SK-N-SH treated with all-trans-retinoic acid at 6 μM for 48 hours (cell line): ENCODE measurements at regions not wholly inside any gene's neighbourhood (a gene's known extent, or its start where the extent isn't known, plus 50 kb on each side); places are given as distances from the start of the nearest gene placed in this dataset.
"Not testable (repeated sequence)": the region's sequence is repeated elsewhere in the genome, so short reads cannot be mapped to it uniquely, and the experiment has no call there.

ENCODE experiments used
- ATAC-seq: fragments of 200-7000 bp; cut with Tn5 transposase; 3 replicates; pipeline ENCODE4 v1.9.1; 2020; ENCODE audit warnings: mild to moderate bottlenecking, moderate library complexity
- ARNTL ChIP-seq: fragments of 450-650 bp; formaldehyde crosslinking; IDR thresholded peaks from 2 replicates; pipeline ENCODE4 v1.5.0; 2020; ENCODE audit warnings: low read depth, mild to moderate bottlenecking, moderate library complexity, borderline replicate concordance
- BACH2 ChIP-seq: fragments of 250-450 bp; sonication (Bioruptor Pico); IDR thresholded peaks from 2 replicates; pipeline ENCODE4 v1.9.0; 2021; ENCODE audit warnings: mild to moderate bottlenecking, borderline replicate concordance
- CREB5 ChIP-seq: fragments of 250-450 bp; sonication (Bioruptor Pico); IDR thresholded peaks from 2 replicates; pipeline ENCODE4 v1.5.1; 2020; ENCODE audit warnings: low read depth, mild to moderate bottlenecking, moderate library complexity
- CSDC2 ChIP-seq: fragments of 250-450 bp; sonication (Bioruptor Pico); IDR thresholded peaks from 2 replicates; pipeline ENCODE4 v1.5.0; 2020; ENCODE audit warnings: mild to moderate bottlenecking, moderate library complexity
- ESRRG ChIP-seq: fragments of 250-450 bp; sonication (Bioruptor Pico); IDR thresholded peaks from 2 replicates; pipeline ENCODE4 v1.6.1; 2021; ENCODE audit warnings: mild to moderate bottlenecking
- GLIS3 ChIP-seq: fragments of 250-450 bp; sonication (Bioruptor Pico); IDR thresholded peaks from 2 replicates; pipeline ENCODE4 v1.5.0; 2020; ENCODE audit warnings: mild to moderate bottlenecking, moderate library complexity
- ISL1 ChIP-seq: fragments of 250-450 bp; sonication (Bioruptor Pico); IDR thresholded peaks from 2 replicates; pipeline ENCODE4 v2.1.2; 2022; ENCODE audit warnings: mild to moderate bottlenecking, moderate library complexity
- OSR1 ChIP-seq: fragments of 250-450 bp; sonication (Bioruptor Pico); IDR thresholded peaks from 2 replicates; pipeline ENCODE4 v1.8.0; 2022; ENCODE audit warnings: moderate library complexity, mild to moderate bottlenecking, inconsistent platforms
- POU6F1 ChIP-seq: fragments of 250-450 bp; sonication (Bioruptor Pico); IDR thresholded peaks from 2 replicates; pipeline ENCODE4 v1.8.0; 2021; ENCODE audit warnings: low read depth, mild to moderate bottlenecking, moderate library complexity, borderline replicate concordance
- RARB ChIP-seq: fragments of 250-450 bp; sonication (Bioruptor Pico); IDR thresholded peaks from 2 replicates; pipeline ENCODE4 v1.8.0; 2021; ENCODE audit warnings: mild to moderate bottlenecking, moderate library complexity
- SNAI2 ChIP-seq: fragments of 250-450 bp; sonication (Bioruptor Pico); IDR thresholded peaks from 2 replicates; pipeline ENCODE4 v1.5.0; 2020; ENCODE audit warnings: mild to moderate bottlenecking, moderate library complexity
- TCF4 ChIP-seq: fragments of 250-450 bp; sonication (Bioruptor Pico); IDR thresholded peaks from 2 replicates; pipeline ENCODE4 v1.8.0; 2021; ENCODE audit warnings: mild to moderate bottlenecking, moderate library complexity, borderline replicate concordance
- ZC3H10 ChIP-seq: fragments of 250-450 bp; sonication (Bioruptor Pico); IDR thresholded peaks from 2 replicates; pipeline ENCODE4 v1.5.1; 2021; ENCODE audit warnings: mild to moderate bottlenecking, moderate library complexity
- ZFP3 ChIP-seq: fragments of 250-450 bp; sonication (Bioruptor Pico); IDR thresholded peaks from 2 replicates; pipeline ENCODE4 v1.5.0; 2020; ENCODE audit warnings: mild to moderate bottlenecking, moderate library complexity
- ZFP30 ChIP-seq: fragments of 450-650 bp; formaldehyde crosslinking; IDR thresholded peaks from 2 replicates; pipeline ENCODE4 v1.5.0; 2022; ENCODE audit warnings: mild to moderate bottlenecking, moderate library complexity
- ZNF565 ChIP-seq: fragments of 450-650 bp; formaldehyde crosslinking; conservative IDR thresholded peaks from 2 replicates; pipeline ENCODE4 v1.5.0; 2020; ENCODE audit warnings: low read depth, mild to moderate bottlenecking, moderate library complexity
- ZNF70 ChIP-seq: fragments of 450-650 bp; formaldehyde crosslinking; IDR thresholded peaks from 2 replicates; pipeline ENCODE4 v1.5.0; 2020; ENCODE audit warnings: mild to moderate bottlenecking, moderate library complexity
- ZNF8 ChIP-seq: fragments of 450-650 bp; formaldehyde crosslinking; IDR thresholded peaks from 2 replicates; pipeline ENCODE4 v1.5.0; 2020; ENCODE audit warnings: mild to moderate bottlenecking, moderate library complexity
- TF ChIP-seq, protein P1 (sequence below): fragments of 250-450 bp; sonication (Bioruptor Pico); IDR thresholded peaks from 2 replicates; pipeline ENCODE4 v1.5.1; 2021; ENCODE audit warnings: mild to moderate bottlenecking, moderate library complexity
- TF ChIP-seq, protein P2 (sequence below): fragments of 250-450 bp; sonication (Bioruptor Pico); IDR thresholded peaks from 2 replicates; pipeline ENCODE4 v1.5.0; 2020; ENCODE audit warnings: mild to moderate bottlenecking, moderate library complexity

GRCh38 chr3:181596126-181596525 is 115.6 kb upstream of the SOX2 start:
- ATAC-seq, result no peak
- TF ChIP-seq ZNF70 (CRISPR knock-in tag), result no peak
- no peak for TF ChIP-seq ZC3H10 (CRISPR knock-in tag)
- no peak for TF ChIP-seq ARNTL
- no peak for TF ChIP-seq BACH2
- no peak for TF ChIP-seq ISL1 (CRISPR knock-in tag)
- TF ChIP-seq ZNF565, result no peak
- no peak for TF ChIP-seq CSDC2 (CRISPR knock-in tag)
- TF ChIP-seq SNAI2 (CRISPR knock-in tag), result no peak
- no peak for TF ChIP-seq RARB (CRISPR knock-in tag)
- TF ChIP-seq, protein P1, sequence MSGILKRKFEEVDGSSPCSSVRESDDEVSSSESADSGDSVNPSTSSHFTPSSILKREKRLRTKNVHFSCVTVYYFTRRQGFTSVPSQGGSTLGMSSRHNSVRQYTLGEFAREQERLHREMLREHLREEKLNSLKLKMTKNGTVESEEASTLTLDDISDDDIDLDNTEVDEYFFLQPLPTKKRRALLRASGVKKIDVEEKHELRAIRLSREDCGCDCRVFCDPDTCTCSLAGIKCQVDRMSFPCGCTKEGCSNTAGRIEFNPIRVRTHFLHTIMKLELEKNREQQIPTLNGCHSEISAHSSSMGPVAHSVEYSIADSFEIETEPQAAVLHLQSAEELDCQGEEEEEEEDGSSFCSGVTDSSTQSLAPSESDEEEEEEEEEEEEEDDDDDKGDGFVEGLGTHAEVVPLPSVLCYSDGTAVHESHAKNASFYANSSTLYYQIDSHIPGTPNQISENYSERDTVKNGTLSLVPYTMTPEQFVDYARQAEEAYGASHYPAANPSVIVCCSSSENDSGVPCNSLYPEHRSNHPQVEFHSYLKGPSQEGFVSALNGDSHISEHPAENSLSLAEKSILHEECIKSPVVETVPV, result no peak
- TF ChIP-seq GLIS3 (CRISPR knock-in tag), result no peak
- TF ChIP-seq ZFP3 (CRISPR knock-in tag), result no peak
- TF ChIP-seq ZNF8, result no peak
- no peak for TF ChIP-seq ZFP30 (CRISPR knock-in tag)
- TF ChIP-seq TCF4, result no peak
- TF ChIP-seq POU6F1 (CRISPR knock-in tag), result no peak
- no peak for TF ChIP-seq CREB5 (CRISPR knock-in tag)

- ATAC-seq, result not testable (repeated sequence)
Observed at GRCh38 chr3:181590939-181591338, 120.8 kb upstream of the SOX2 start.

GRCh38 chr3:181582619-181583018 is 129.1 kb upstream of the SOX2 start:
- TF ChIP-seq OSR1 (CRISPR knock-in tag) (no peak), BACH2 (no peak), ZC3H10 (CRISPR knock-in tag) (no peak), ZNF8 (no peak), ESRRG (CRISPR knock-in tag) (no peak), RARB (CRISPR knock-in tag) (no peak), POU6F1 (CRISPR knock-in tag) (no peak), ZFP3 (CRISPR knock-in tag) (no peak), ZNF565 (no peak)
- TF ChIP-seq, protein P1, result no peak
- TF ChIP-seq, protein P2, sequence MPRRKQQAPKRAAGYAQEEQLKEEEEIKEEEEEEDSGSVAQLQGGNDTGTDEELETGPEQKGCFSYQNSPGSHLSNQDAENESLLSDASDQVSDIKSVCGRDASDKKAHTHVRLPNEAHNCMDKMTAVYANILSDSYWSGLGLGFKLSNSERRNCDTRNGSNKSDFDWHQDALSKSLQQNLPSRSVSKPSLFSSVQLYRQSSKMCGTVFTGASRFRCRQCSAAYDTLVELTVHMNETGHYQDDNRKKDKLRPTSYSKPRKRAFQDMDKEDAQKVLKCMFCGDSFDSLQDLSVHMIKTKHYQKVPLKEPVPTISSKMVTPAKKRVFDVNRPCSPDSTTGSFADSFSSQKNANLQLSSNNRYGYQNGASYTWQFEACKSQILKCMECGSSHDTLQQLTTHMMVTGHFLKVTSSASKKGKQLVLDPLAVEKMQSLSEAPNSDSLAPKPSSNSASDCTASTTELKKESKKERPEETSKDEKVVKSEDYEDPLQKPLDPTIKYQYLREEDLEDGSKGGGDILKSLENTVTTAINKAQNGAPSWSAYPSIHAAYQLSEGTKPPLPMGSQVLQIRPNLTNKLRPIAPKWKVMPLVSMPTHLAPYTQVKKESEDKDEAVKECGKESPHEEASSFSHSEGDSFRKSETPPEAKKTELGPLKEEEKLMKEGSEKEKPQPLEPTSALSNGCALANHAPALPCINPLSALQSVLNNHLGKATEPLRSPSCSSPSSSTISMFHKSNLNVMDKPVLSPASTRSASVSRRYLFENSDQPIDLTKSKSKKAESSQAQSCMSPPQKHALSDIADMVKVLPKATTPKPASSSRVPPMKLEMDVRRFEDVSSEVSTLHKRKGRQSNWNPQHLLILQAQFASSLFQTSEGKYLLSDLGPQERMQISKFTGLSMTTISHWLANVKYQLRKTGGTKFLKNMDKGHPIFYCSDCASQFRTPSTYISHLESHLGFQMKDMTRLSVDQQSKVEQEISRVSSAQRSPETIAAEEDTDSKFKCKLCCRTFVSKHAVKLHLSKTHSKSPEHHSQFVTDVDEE, result no peak
- TF ChIP-seq, all 23 proteins: peak for 0
- no peak for ATAC-seq
